Neural progenitor cell (in vitro differentiated cells): ENCODE measurements at regions not wholly inside any gene's neighbourhood (a gene's known extent, or its start where the extent isn't known, plus 50 kb on each side); places are given as distances from the start of the nearest gene placed in this dataset.

Experiments used
- DNase-seq: peaks from one replicate; pipeline ENCODE4 v3.0.0-alpha.2; 2016; ENCODE audit warnings: low spot score
- H2AFZ ChIP-seq: fragments of 200-600 bp; sonication (generic); replicated peaks from 2 replicates; pipeline ENCODE4 v1.6.1; 2016; ENCODE audit warnings: antibody characterized with exemption
- H3F3A ChIP-seq: fragments of 200-600 bp; sonication (generic); 2 replicates; pipeline ENCODE4 v1.6.1; 2016; ENCODE audit warnings: antibody characterized with exemption, low read depth
- H3K27ac ChIP-seq: fragments of 200-600 bp; sonication (generic); 2 replicates; pipeline ENCODE4 v1.5.1; 2016; ENCODE audit warnings: mild to moderate bottlenecking
- H3K27me3 ChIP-seq: fragments of 200-600 bp; sonication (generic); 2 replicates; pipeline ENCODE4 v1.6.1; 2016; ENCODE audit warnings: mild to moderate bottlenecking, moderate library complexity
- H3K36me3 ChIP-seq: fragments of 200-600 bp; sonication (generic); 2 replicates; pipeline ENCODE4 v1.5.1; 2016
- H3K4me1 ChIP-seq: fragments of 200-600 bp; sonication (generic); 2 replicates; pipeline ENCODE4 v1.6.1; 2016; ENCODE audit warnings: mixed run types
- H3K4me2 ChIP-seq: fragments of 200-600 bp; sonication (generic); 2 replicates; pipeline ENCODE4 v1.6.1; 2016
- H3K4me3 ChIP-seq: fragments of 200-600 bp; sonication (generic); 2 replicates; pipeline ENCODE4 v1.5.1; 2016
- H3K79me2 ChIP-seq: fragments of 200-600 bp; sonication (generic); 2 replicates; pipeline ENCODE4 v1.6.1; 2016; ENCODE audit warnings: low read depth
- H3K9ac ChIP-seq: fragments of 200-600 bp; sonication (generic); 2 replicates; pipeline ENCODE4 v1.6.1; 2016
- H3K9me3 ChIP-seq: fragments of 200-600 bp; sonication (generic); 2 replicates; pipeline ENCODE4 v1.5.1; 2016; ENCODE audit warnings: low read depth
- H4K20me1 ChIP-seq: fragments of 200-600 bp; sonication (generic); 2 replicates; pipeline ENCODE4 v1.6.1; 2016; ENCODE audit warnings: low read depth
- H3K27ac Mint-ChIP-seq: 3 replicates; pipeline ENCODE4 v1.8.0; 2021; ENCODE audit warnings: mixed read lengths
- H3K27me3 Mint-ChIP-seq: 2 replicates; pipeline ENCODE4 v1.8.0; 2022; ENCODE audit warnings: low read depth, mild to moderate bottlenecking, inconsistent platforms, moderate library complexity, mixed read lengths; ENCODE audit not compliant: insufficient read depth
- H3K36me3 Mint-ChIP-seq: 3 replicates; pipeline ENCODE4 v1.8.0; 2021; ENCODE audit warnings: mixed read lengths
- H3K4me1 Mint-ChIP-seq: 3 replicates; pipeline ENCODE4 v1.8.0; 2021; ENCODE audit warnings: mixed read lengths
- H3K4me3 Mint-ChIP-seq: 3 replicates; pipeline ENCODE4 v1.8.0; 2021; ENCODE audit warnings: mild to moderate bottlenecking, moderate library complexity, mixed read lengths
- H3K9me3 Mint-ChIP-seq: 3 replicates; pipeline ENCODE4 v1.8.0; 2020; ENCODE audit warnings: mixed read lengths
- CTCF ChIP-seq: fragments of 200-600 bp; sonication (generic); IDR thresholded peaks from 2 replicates; pipeline ENCODE4 v1.5.1; 2017; ENCODE audit warnings: antibody characterized with exemption, mild to moderate bottlenecking
- EZH2 ChIP-seq: fragments of 200-600 bp; sonication (generic); IDR thresholded peaks from 2 replicates; pipeline ENCODE4 v1.6.1; 2017; ENCODE audit warnings: antibody characterized with exemption, mild to moderate bottlenecking, moderate library complexity
- EZH2phosphoT487 ChIP-seq: fragments of 200-600 bp; sonication (generic); IDR thresholded peaks from 2 replicates; pipeline ENCODE4 v1.6.1; 2017; ENCODE audit warnings: antibody characterized with exemption

GRCh38 chr9:129287619-129288305, 109.7 kb upstream of the IER5L start:
- no peak for TF ChIP-seq EZH2phosphoT487
- no peak for TF ChIP-seq CTCF
- no peak for TF ChIP-seq EZH2
- no peaks in the 10 kb centered on the region for H3K36me3 ChIP-seq
- H3K4me3 ChIP-seq: no peak overlapping the region
- no peaks in the 10 kb centered on the region for H3K36me3 Mint-ChIP-seq
- peaks cover 16% of the 10 kb centered on the region for H3K27me3 Mint-ChIP-seq
- no peak for DNase-seq
- no peaks in the 10 kb centered on the region for H3K27me3 ChIP-seq
- no peaks in the 10 kb centered on the region for H3K9me3 Mint-ChIP-seq
- no peaks in the 10 kb centered on the region for H3K79me2 ChIP-seq
- peaks cover 45% of the 10 kb centered on the region for H3K4me1 Mint-ChIP-seq
- peaks cover 27% of the 10 kb centered on the region for H3K4me1 ChIP-seq
- H3K27ac ChIP-seq: no peak overlapping the region
- H3K27ac Mint-ChIP-seq: peak overlapping the region; percentile 93
- H3F3A ChIP-seq: peaks cover 16% of the 10 kb centered on the region
- H3K4me2 ChIP-seq: peak overlapping the region; percentile 17
- no peaks in the 10 kb centered on the region for H3K9me3 ChIP-seq
- no peaks in the 10 kb centered on the region for H4K20me1 ChIP-seq
- peak overlapping the region; percentile 64 for H3K4me3 Mint-ChIP-seq
- no peak overlapping the region for H2AFZ ChIP-seq
- no peak overlapping the region for H3K9ac ChIP-seq

GRCh38 chr9:129285979-129286772, 108.1 kb upstream of the IER5L start:
- TF ChIP-seq EZH2 (no peak), EZH2phosphoT487 (no peak), CTCF (no peak)
- Mint-ChIP-seq H3K27me3 (peaks cover 15% of the 10 kb centered on the region), H3K9me3 (no peaks in the 10 kb centered on the region), H3K27ac (no peak overlapping the region), H3K4me1 (peaks cover 56% of the 10 kb centered on the region), H3K4me3 (no peak overlapping the region), H3K36me3 (no peaks in the 10 kb centered on the region)
- Histone ChIP-seq H3K4me1 (peaks cover 36% of the 10 kb centered on the region), H3K27ac (no peak overlapping the region), H4K20me1 (no peaks in the 10 kb centered on the region), H3K4me2 (no peak overlapping the region), H3K36me3 (no peaks in the 10 kb centered on the region), H3F3A (peaks cover 20% of the 10 kb centered on the region), H3K9me3 (no peaks in the 10 kb centered on the region), H2AFZ (no peak overlapping the region), H3K4me3 (no peak overlapping the region), H3K27me3 (no peaks in the 10 kb centered on the region), H3K79me2 (no peaks in the 10 kb centered on the region), H3K9ac (no peak overlapping the region)
- no peak for DNase-seq

GRCh38 chr9:129285382-129285781, 107.3 kb upstream of the IER5L start:
- Histone ChIP-seq H3K4me3 (no peak overlapping the region), H4K20me1 (no peaks in the 10 kb centered on the region), H3K4me1 (peaks cover 36% of the 10 kb centered on the region), H3K27me3 (no peaks in the 10 kb centered on the region), H3K4me2 (no peak overlapping the region), H3F3A (peaks cover 20% of the 10 kb centered on the region), H3K9me3 (no peaks in the 10 kb centered on the region), H3K36me3 (no peaks in the 10 kb centered on the region), H3K27ac (no peak overlapping the region), H3K79me2 (no peaks in the 10 kb centered on the region), H3K9ac (no peak overlapping the region), H2AFZ (no peak overlapping the region)
- peaks cover 56% of the 10 kb centered on the region for H3K4me1 Mint-ChIP-seq
- H3K27me3 Mint-ChIP-seq: peaks cover 16% of the 10 kb centered on the region
- peak overlapping the region; percentile 63 for H3K27ac Mint-ChIP-seq
- H3K9me3 Mint-ChIP-seq: no peaks in the 10 kb centered on the region
- H3K4me3 Mint-ChIP-seq: peak overlapping the region; percentile 27
- no peak for TF ChIP-seq EZH2
- no peak for TF ChIP-seq EZH2phosphoT487
- TF ChIP-seq CTCF: no peak
- no peak for DNase-seq
- H3K36me3 Mint-ChIP-seq: no peaks in the 10 kb centered on the region
